SK-N-SH (cell line): ENCODE measurements at regions not wholly inside any gene's neighbourhood (a gene's known extent, or its start where the extent isn't known, plus 50 kb on each side); places are given as distances from the start of the nearest gene placed in this dataset.

ENCODE experiments used
- CTCF ChIA-PET: fragments of 300-600, 350-600 bp; formaldehyde crosslinking; extraction: SDS; loops from one replicate; lab custom pipeline; 2021; lab: Yijun Ruan, JAX
- POLR2A ChIA-PET: fragments of 350-600 bp; sonication (Branson Sonifier 250); formaldehyde crosslinking; extraction: SDS; loops from one replicate; lab custom pipeline; 2020; ENCODE audit warnings: antibody characterized with exemption, inconsistent platforms; lab: Yijun Ruan, JAX
- DNase-seq: peaks from one replicate; pipeline ENCODE4 v3.0.0; 2012
- H2AFZ ChIP-seq: fragments of 200-600 bp; sonication (generic); 2 replicates; pipeline ENCODE4 v1.8.1; 2016; ENCODE audit warnings: antibody characterized with exemption, mild to moderate bottlenecking, low read depth
- H3F3A ChIP-seq: fragments of 200-600 bp; sonication (generic); replicated peaks from 2 replicates; pipeline ENCODE3; 2016; ENCODE audit warnings: antibody characterized with exemption, mild to moderate bottlenecking; ENCODE audit not compliant: insufficient read depth
- H3K27ac ChIP-seq, 2 experiments: fragments of 200-500 bp in 1 of 2; fragments of 200-600 bp in 1 of 2; sonication (Bioruptor generic) in 1 of 2; sonication (generic), shearing (Covaris generic) in 1 of 2; 2 replicates each; pipeline versions ENCODE4 v1.5.1 to v1.6.1; 2014 to 2016; ENCODE audit warnings: low read depth in 2 of 2, inconsistent platforms in 1 of 2, low read length in 1 of 2, mild to moderate bottlenecking in 1 of 2, mixed read lengths in 1 of 2
- H3K27me3 ChIP-seq: fragments of 200-600 bp; sonication (generic), shearing (Covaris generic); 2 replicates; pipeline ENCODE4 v1.6.1; 2016; ENCODE audit warnings: mixed run types; ENCODE audit not compliant: insufficient read depth
- H3K36me3 ChIP-seq, 2 experiments: fragments of 200-500 bp in 1 of 2; fragments of 200-600 bp in 1 of 2; sonication (Bioruptor generic) in 1 of 2; sonication (generic) in 1 of 2; replicated peaks in 1 of 2; 2 replicates each; pipeline versions ENCODE3 to v1.5.1; 2014 to 2016; ENCODE audit warnings: low read length in 1 of 2, mild to moderate bottlenecking in 1 of 2; ENCODE audit not compliant: insufficient read depth in 2 of 2, control insufficient read depth in 1 of 2
- H3K4me1 ChIP-seq, 2 experiments: fragments of 200-500 bp in 1 of 2; fragments of 200-600 bp in 1 of 2; sonication (Bioruptor generic) in 1 of 2; sonication (generic), shearing (Covaris generic) in 1 of 2; 2 replicates each; pipeline versions ENCODE4 v1.5.1 to v1.6.1; 2014 to 2016; ENCODE audit warnings: low read depth in 1 of 2, low read length in 1 of 2, mixed run types in 1 of 2; ENCODE audit not compliant: insufficient read depth in 2 of 2, control insufficient read depth in 1 of 2
- H3K4me2 ChIP-seq: fragments of 200-600 bp; sonication (generic), shearing (Covaris generic); 2 replicates; pipeline ENCODE4 v1.6.1; 2017; ENCODE audit warnings: mixed run types
- H3K4me3 ChIP-seq, 2 experiments: fragments of 200-500 bp in 1 of 2; fragments of 200-600 bp in 1 of 2; sonication (Bioruptor generic) in 1 of 2; sonication (generic), shearing (Covaris generic) in 1 of 2; 2 replicates each; pipeline versions ENCODE4 v1.5.1 to v1.8.1; 2014 to 2016; ENCODE audit warnings: low read depth in 2 of 2, inconsistent platforms in 1 of 2, low read length in 1 of 2, mild to moderate bottlenecking in 1 of 2, mixed read lengths in 1 of 2, moderate library complexity in 1 of 2
- H3K79me2 ChIP-seq: fragments of 200-600 bp; sonication (generic); 2 replicates; pipeline ENCODE4 v1.8.1; 2017; ENCODE audit warnings: mild to moderate bottlenecking; ENCODE audit not compliant: insufficient read depth
- H3K9ac ChIP-seq: fragments of 200-600 bp; sonication (generic); 2 replicates; pipeline ENCODE4 v1.6.1; 2017; ENCODE audit warnings: mixed run types
- H3K9me2 ChIP-seq: fragments of 200-600 bp; sonication (generic); 2 replicates; pipeline ENCODE4 v1.6.1; 2017; ENCODE audit warnings: mixed run types
- H3K9me3 ChIP-seq: fragments of 200-600 bp; sonication (generic); 2 replicates; pipeline ENCODE4 v1.6.1; 2017; ENCODE audit warnings: mixed run types, mild to moderate bottlenecking, moderate library complexity
- H4K20me1 ChIP-seq: fragments of 200-600 bp; sonication (generic); 2 replicates; pipeline ENCODE4 v1.6.1; 2017; ENCODE audit warnings: mild to moderate bottlenecking, mixed run types; ENCODE audit not compliant: insufficient read depth
- EZH2phosphoT487 ChIP-seq: fragments of 200-600 bp; sonication (generic); IDR thresholded peaks from 2 replicates; pipeline ENCODE4 v1.6.1; 2017; ENCODE audit warnings: low read depth, mixed run types, mild to moderate bottlenecking, antibody characterized with exemption, moderate library complexity, borderline replicate concordance
- FOSL2 ChIP-seq: IDR thresholded peaks from 2 replicates; pipeline ENCODE4 v1.4.0; 2012; ENCODE audit warnings: low read depth, mild to moderate bottlenecking, moderate library complexity, borderline replicate concordance
- FOXJ3 ChIP-seq: sonication (generic); formaldehyde crosslinking; IDR thresholded peaks from 2 replicates; pipeline ENCODE4 v1.5.1; 2020; ENCODE audit warnings: mild to moderate bottlenecking, missing genetic modification reagents
- GABPA ChIP-seq: IDR thresholded peaks from 2 replicates; pipeline ENCODE4 v1.4.0; 2012; ENCODE audit warnings: low read depth, mild to moderate bottlenecking
- GATA2 ChIP-seq: sonication (generic); formaldehyde crosslinking; IDR thresholded peaks from 2 replicates; pipeline ENCODE4 v1.5.0; 2020; ENCODE audit warnings: mild to moderate bottlenecking, missing genetic modification reagents
- MAX ChIP-seq: IDR thresholded peaks from 2 replicates; pipeline ENCODE4 v1.4.0; 2012; ENCODE audit warnings: low read depth
- NRF1 ChIP-seq: IDR thresholded peaks from 2 replicates; pipeline ENCODE4 v1.6.1; 2012; ENCODE audit warnings: low read depth, mild to moderate bottlenecking, low read length
- RCOR1 ChIP-seq: fragments of 150-350 bp; IDR thresholded peaks from 2 replicates; pipeline ENCODE4 v1.6.1; 2017; ENCODE audit warnings: antibody characterized with exemption, low read length
- REST ChIP-seq: IDR thresholded peaks from 2 replicates; pipeline ENCODE4 v1.6.1; 2012; ENCODE audit warnings: mild to moderate bottlenecking, low read depth, low read length, moderate library complexity
- RFX5 ChIP-seq: IDR thresholded peaks from 2 replicates; pipeline ENCODE4 v1.6.1; 2012; ENCODE audit warnings: mild to moderate bottlenecking, improper control_type of control experiment, low read length
- SIN3A ChIP-seq: IDR thresholded peaks from 2 replicates; pipeline ENCODE4 v1.6.1; 2012; ENCODE audit warnings: low read depth, mild to moderate bottlenecking, low read length, moderate library complexity, borderline replicate concordance
- TCF12 ChIP-seq: IDR thresholded peaks from 2 replicates; pipeline ENCODE4 v1.4.0; 2012
- USF1 ChIP-seq: IDR thresholded peaks from 2 replicates; pipeline ENCODE4 v1.4.0; 2012; ENCODE audit warnings: low read depth, borderline replicate concordance
- USF2 ChIP-seq: fragments of 150-350 bp; IDR thresholded peaks from 2 replicates; pipeline ENCODE4 v1.6.1; 2017; ENCODE audit warnings: antibody characterized with exemption, low read length, low read depth, borderline replicate concordance
- ZBTB33 ChIP-seq: IDR thresholded peaks from 2 replicates; pipeline ENCODE4 v1.4.0; 2012; ENCODE audit warnings: low read depth, borderline replicate concordance
- WGBS: methylation state at CpG from one replicate; pipeline ENCODE4 v1.1.6; 2017; ENCODE audit warnings: low lambda C conversion rate; 5-methylcytosine and 5-hydroxymethylcytosine counted together
- TF ChIP-seq, protein P1 (sequence below): IDR thresholded peaks from 2 replicates; pipeline ENCODE4; 2012
- TF ChIP-seq, protein P2 (sequence below): fragments of 200-600 bp; sonication (generic); IDR thresholded peaks from 2 replicates; pipeline ENCODE4 v1.6.1; 2017; ENCODE audit warnings: antibody characterized with exemption, mild to moderate bottlenecking, moderate library complexity

DNA sequence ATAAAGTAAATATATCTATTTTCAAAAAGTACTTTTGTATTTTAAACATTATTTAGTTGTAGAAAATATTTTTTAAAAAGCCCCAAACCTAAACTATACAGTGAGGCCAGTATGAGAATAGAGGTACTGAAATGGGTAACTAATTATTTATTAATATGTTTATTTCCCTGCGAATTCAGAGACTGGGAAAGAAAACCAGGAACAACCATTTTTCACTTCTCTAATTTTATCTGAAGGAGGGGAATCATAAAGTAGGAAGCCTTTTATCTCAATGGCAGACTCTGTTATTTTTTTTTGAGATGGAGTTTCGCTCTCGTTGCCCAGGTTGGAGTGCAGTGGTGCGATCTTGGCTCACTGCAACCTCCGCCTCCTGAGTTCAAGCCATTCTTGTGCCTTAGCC, 63.6 kb upstream of the TRAK1 start:
- CTCF ChIA-PET: interaction anchor here (0.7 to 3.0 kb wide), 2 partner anchors 16 to 72 kb away, joined by 3 to 11 read pairs; no protein-coding TSS in a partner anchor
- H4K20me1 ChIP-seq: no peaks in the 10 kb centered on the region
- DNase-seq: no peak
- H3K27ac ChIP-seq: no peak overlapping the region
- no peaks in the 10 kb centered on the region for H3K27me3 ChIP-seq
- H3K36me3 ChIP-seq: no peaks in the 10 kb centered on the region
- H3K4me3 ChIP-seq: no peak overlapping the region
- peaks cover 17 to 26% of the 10 kb centered on the region in 2 experiments; a peak in 3 of 4 replicates for H3K4me1 ChIP-seq
- POLR2A ChIA-PET: no interaction called here
- no peaks in the 10 kb centered on the region for H3K9me3 ChIP-seq
- H3F3A ChIP-seq: peaks cover 9% of the 10 kb centered on the region
- H3K9ac ChIP-seq: no peak overlapping the region
- WGBS: 96% methylated on average over 5 of the region's 5 CpGs
- H3K79me2 ChIP-seq: peaks cover 41% of the 10 kb centered on the region
- H3K4me2 ChIP-seq: no peak overlapping the region
- TF ChIP-seq RFX5: no peak
- no peak for TF ChIP-seq USF1
- TF ChIP-seq USF2: no peak
- TF ChIP-seq, protein P1, sequence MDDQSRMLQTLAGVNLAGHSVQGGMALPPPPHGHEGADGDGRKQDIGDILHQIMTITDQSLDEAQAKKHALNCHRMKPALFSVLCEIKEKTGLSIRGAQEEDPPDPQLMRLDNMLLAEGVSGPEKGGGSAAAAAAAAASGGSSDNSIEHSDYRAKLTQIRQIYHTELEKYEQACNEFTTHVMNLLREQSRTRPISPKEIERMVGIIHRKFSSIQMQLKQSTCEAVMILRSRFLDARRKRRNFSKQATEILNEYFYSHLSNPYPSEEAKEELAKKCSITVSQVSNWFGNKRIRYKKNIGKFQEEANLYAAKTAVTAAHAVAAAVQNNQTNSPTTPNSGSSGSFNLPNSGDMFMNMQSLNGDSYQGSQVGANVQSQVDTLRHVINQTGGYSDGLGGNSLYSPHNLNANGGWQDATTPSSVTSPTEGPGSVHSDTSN: no peak
- no peak for TF ChIP-seq SIN3A
- TF ChIP-seq NRF1: no peak
- TF ChIP-seq, protein P2, sequence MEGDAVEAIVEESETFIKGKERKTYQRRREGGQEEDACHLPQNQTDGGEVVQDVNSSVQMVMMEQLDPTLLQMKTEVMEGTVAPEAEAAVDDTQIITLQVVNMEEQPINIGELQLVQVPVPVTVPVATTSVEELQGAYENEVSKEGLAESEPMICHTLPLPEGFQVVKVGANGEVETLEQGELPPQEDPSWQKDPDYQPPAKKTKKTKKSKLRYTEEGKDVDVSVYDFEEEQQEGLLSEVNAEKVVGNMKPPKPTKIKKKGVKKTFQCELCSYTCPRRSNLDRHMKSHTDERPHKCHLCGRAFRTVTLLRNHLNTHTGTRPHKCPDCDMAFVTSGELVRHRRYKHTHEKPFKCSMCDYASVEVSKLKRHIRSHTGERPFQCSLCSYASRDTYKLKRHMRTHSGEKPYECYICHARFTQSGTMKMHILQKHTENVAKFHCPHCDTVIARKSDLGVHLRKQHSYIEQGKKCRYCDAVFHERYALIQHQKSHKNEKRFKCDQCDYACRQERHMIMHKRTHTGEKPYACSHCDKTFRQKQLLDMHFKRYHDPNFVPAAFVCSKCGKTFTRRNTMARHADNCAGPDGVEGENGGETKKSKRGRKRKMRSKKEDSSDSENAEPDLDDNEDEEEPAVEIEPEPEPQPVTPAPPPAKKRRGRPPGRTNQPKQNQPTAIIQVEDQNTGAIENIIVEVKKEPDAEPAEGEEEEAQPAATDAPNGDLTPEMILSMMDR: no peak
- TF ChIP-seq EZH2phosphoT487: no peak
- no peak for TF ChIP-seq TCF12
- no peak for TF ChIP-seq GABPA
- no peak for TF ChIP-seq REST
- no peak for TF ChIP-seq RCOR1
- TF ChIP-seq MAX: no peak
- TF ChIP-seq FOXJ3 (CRISPR knock-in tag): no peak
- TF ChIP-seq GATA2: no peak
- TF ChIP-seq ZBTB33: no peak
- TF ChIP-seq FOSL2: no peak
- H2AFZ ChIP-seq: no peak overlapping the region
- H3K9me2 ChIP-seq: no peaks in the 10 kb centered on the region
